Urothelium cell line (cell line): ENCODE measurements at regions not wholly inside any gene's neighbourhood (a gene's known extent, or its start where the extent isn't known, plus 50 kb on each side); places are given as distances from the start of the nearest gene placed in this dataset.
"Not testable (repeated sequence)": the region's sequence is repeated elsewhere in the genome, so short reads cannot be mapped to it uniquely, and the experiment has no call there.

Experiments
- DNase-seq: peaks from one replicate; pipeline ENCODE4 v3.0.0; 2011; ENCODE audit warnings: low spot score, mixed read lengths
- FAIRE-seq: peaks from 2 replicates; lab custom pipeline; 2011; peaks lifted over from hg19 to GRCh38; lab: Jason Lieb, UNC

DNA sequence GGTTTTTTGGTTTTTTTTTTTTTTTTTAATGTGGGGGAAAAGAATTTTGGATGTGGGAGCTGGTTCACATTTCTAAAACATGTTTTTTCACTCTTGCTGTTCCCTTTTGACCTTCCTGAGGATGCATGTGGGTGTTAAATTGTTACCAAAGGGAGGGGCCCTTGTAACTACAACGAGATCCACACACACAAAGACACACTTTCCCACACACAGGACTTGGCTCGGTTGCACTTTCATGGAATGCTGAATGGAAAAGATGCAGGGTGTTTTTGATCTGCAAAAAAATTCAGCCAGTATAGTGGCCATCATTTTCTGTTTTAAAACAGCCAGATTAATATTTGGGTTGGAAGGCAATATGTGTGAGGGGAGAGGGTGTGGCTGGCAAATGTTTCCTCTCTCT, 576.9 kb downstream of the EBF1 start:
- FAIRE-seq (no peak), DNase-seq (no peak)

GRCh38 chr5:158521995-158522394, 577.7 kb downstream of the EBF1 start:
- no peak for DNase-seq
- no peak for FAIRE-seq

- DNase-seq = no peak
- no peak for FAIRE-seq
These were observed 580.2 kb downstream of the EBF1 start for GRCh38 chr5:158519433-158520021.

- FAIRE-seq (no peak), DNase-seq (no peak)
These were observed 583.2 kb downstream of the EBF1 start for GRCh38 chr5:158516521-158516920.

DNA sequence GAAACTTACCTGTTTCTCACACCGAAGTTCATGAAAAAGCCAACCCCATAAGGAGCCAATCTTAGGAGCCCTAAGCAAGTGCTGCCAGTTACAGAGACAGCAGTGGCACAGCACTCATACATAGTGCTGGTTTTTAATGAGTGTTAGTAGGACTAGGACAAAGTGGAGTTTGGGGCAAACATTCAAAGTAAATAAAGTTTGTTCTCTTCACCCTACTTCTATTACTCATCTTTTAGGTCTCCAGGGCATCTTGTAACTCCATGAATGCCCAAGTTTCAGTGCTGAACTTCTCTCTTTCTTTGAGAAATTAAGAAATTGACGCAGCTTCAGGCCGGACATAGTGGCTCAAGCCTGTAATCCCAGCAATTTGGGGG, 584.7 kb downstream of the EBF1 start:
- DNase-seq (no peak), FAIRE-seq (no peak)

GRCh38 chr5:158514319-158514985, 585.3 kb downstream of the EBF1 start:
- FAIRE-seq (no peak), DNase-seq (no peak)

DNA sequence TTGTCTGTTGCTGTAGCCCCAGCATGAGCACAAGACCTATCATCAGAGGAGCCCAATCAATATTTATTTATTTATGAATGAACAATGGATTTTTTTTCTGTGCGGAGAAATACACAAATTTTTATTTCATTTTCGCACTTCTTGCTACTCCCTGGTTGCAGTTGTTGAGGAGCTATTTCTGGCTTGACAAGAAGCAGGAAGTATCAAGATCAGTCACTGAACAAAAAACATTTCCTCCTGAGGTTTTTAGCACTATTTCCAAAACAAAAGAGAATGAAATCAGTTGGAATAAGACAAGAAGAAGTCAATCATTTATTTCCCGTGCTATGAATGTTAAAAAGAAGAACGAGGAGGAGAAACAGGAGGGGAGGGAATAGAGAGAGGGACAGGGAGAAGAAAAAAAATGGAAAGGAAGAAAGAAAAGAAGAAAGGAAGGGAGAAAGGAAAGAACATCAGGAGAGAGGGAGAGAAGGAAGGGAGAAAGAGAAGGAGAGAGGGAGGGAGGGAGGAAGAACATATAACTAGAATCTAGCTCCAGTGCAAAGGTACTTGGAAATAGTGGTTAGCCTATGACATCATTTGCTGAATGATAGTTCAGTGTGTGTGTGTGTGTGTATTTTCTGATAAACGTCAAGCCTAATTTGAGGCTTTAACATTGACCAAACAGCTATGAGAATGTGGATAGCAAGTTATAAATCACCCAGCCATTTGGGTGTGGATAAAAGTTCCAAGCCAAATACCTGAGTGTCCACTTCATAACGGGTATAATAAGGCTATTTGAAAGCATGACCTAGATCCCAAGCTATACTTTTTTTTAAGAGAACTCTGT, 586.0 kb downstream of the EBF1 start:
- FAIRE-seq = no peak
- DNase-seq = no peak

- FAIRE-seq (no peak), DNase-seq (no peak)
These were observed 588.3 kb downstream of the EBF1 start for GRCh38 chr5:158511454-158511853.

DNA sequence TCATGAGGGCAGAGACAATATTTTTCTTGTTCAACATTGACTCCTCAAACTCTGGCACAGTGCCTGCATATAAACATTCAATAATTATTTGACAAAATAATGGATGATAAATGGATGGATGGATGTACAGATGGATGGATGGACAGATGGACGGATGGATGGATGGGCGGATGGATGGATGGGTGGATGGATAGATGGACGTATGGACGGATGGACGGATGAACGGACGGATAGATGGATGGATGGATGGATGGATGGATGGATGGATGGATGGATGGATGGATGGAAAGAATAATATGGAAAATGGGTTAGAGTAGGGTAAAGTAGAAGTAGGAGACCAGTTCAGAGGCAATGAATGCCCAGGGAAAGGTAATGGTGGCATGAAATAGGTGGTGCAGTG, 589.2 kb downstream of the EBF1 start:
- no peak for DNase-seq
- FAIRE-seq = no peak

- DNase-seq (no peak), FAIRE-seq (no peak)
These were observed 593.1 kb downstream of the EBF1 start for GRCh38 chr5:158506648-158507047.

DNA sequence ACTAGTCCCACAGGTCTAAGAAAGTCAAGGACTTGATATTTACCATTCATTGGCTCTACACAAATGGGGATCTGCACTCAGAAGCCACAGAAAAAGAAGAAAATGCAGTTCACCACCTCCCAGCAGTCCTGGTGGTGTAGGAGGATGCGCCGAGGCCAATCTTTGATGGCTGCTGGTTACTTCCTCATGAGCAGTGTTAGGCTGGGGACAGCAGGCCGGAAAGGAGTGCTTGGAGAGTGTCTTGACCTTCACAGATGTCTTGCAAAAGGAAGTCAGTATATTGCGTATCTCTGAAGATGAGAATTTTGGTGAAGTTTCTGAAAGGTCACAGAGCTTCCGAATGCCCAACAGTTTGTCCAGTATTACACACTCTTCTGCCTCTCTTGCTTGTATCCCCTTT, 597.0 kb downstream of the EBF1 start:
- no peak for FAIRE-seq
- DNase-seq = no peak

- no peak for FAIRE-seq
These were observed 599.8 kb downstream of the EBF1 start for GRCh38 chr5:158499892-158500418.

DNA sequence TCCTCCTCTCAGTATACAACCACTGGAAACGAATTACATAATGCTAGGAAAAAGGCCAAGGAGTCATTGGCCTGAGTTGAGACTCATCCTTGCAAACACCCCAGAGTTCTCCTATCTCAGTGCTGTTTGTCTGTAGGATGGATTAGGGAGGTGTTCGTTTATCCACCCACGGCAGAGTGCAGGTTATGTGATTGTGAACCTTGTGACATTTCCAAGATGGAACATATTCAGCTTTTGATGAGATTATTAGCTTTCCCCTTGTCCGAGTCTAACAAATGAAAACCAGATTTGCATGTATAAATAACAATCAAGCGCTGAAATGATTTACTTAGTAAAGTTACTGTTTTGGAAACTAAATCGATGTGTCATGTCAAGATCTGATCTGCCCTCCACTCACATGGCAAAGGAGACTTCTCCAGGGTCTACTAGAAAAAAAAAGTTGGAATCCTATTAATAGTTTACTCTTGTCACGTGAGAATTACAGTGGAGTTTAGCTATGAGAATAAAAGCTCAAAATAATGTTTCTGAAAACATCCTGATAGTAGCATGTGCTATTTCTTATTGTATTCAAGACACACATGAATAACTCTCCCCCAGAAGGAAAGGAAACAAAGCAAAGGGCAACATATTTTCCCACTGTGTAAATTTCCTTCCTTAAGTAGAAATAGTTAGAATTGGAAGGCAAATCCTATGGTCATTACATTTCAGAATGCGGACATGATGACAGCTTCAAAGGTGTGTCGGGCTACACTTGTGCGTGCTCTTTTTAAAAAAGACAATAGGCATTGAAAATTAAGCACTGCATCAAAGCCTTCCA, 600.4 kb downstream of the EBF1 start:
- DNase-seq (no peak), FAIRE-seq (no peak)

More at GRCh38 chr5:158499892-158500418, 599.8 kb downstream of the EBF1 start:
- DNase-seq = no peak

DNA sequence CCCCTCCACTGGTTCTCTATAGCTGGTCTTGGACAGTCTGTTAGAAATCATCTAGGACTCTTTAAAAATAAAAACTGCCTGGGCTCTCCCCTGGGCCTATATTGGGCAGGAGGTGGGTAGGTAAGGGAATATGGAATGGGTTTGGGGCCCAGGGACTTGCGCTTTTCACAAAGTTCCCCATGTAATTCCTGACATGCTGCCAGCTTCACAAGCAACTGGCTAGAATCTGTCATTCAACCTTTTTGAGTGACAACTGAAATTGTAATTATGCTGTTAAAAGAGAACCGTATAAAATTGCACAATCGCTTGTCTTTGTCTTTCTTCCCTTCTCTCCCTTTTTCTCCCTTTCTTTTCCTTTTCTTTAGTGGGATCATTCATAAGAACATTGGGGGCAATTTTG, 603.1 kb downstream of the EBF1 start:
- DNase-seq (no peak), FAIRE-seq (no peak)

- no peak for FAIRE-seq
- no peak for DNase-seq
These were observed 605.2 kb downstream of the EBF1 start for GRCh38 chr5:158494541-158494940.

- not testable (repeated sequence) for DNase-seq
These were observed 605.7 kb downstream of the EBF1 start for GRCh38 chr5:158494044-158494443.

GRCh38 chr5:158492841-158493242, 606.9 kb downstream of the EBF1 start:
- no peak for FAIRE-seq
- DNase-seq = no peak

More at GRCh38 chr5:158494044-158494443, 605.7 kb downstream of the EBF1 start:
- FAIRE-seq = not testable (repeated sequence)

- FAIRE-seq = no peak
- no peak for DNase-seq
These were observed 607.6 kb downstream of the EBF1 start for GRCh38 chr5:158492136-158492535.

- FAIRE-seq (no peak), DNase-seq (no peak)
These were observed 612.1 kb downstream of the EBF1 start for GRCh38 chr5:158487664-158488063.

DNA sequence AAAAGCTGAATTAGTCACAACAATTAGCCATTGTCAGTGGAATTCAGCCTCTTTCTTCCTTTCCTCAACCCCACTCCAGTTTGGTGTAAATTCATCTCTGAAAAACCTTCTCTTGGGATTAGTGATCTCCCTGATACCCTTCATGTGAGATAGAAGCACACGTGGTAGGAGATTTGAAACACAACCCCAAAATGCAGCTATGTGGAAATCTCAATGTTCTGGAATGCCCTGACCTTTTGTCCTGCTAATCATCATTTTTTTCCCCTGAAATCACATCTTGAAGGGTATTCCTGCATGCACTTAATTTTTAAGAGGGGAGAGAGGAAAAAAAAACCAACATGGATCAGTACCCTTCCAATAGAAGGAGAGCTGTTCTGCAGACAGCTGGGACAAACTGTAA, 612.6 kb downstream of the EBF1 start:
- DNase-seq = no peak
- FAIRE-seq = no peak

GRCh38 chr5:158486566-158486965, 613.1 kb downstream of the EBF1 start:
- no peak for FAIRE-seq

More at GRCh38 chr5:158486566-158486965, 613.1 kb downstream of the EBF1 start:
- DNase-seq = no peak
